Breast epithelium (tissue), 3 donors: ENCODE measurements at regions not wholly inside any gene's neighbourhood (a gene's known extent, or its start where the extent isn't known, plus 50 kb on each side); places are given as distances from the start of the nearest gene placed in this dataset.

ENCODE experiments used
- CTCF ChIP-seq, 3 donors: fragments of 450-650 bp; IDR thresholded peaks; one replicate each; pipeline ENCODE4 v1.5.1; 2016 to 2017; ENCODE audit warnings: antibody characterized with exemption in 3 of 3, mild to moderate bottlenecking in 3 of 3, moderate library complexity in 3 of 3
- POLR2A ChIP-seq: fragments of 450-650 bp; IDR thresholded peaks from one replicate; pipeline ENCODE4 v1.6.1; 2016; ENCODE audit warnings: antibody characterized with exemption, mild to moderate bottlenecking, moderate library complexity
- POLR2AphosphoS5 ChIP-seq, 3 donors: sonication (generic); formaldehyde crosslinking; IDR thresholded peaks; one replicate each; pipeline ENCODE4 v1.6.1; 2017; ENCODE audit warnings: antibody characterized with exemption in 3 of 3

GRCh38 chr3:64361962-64362735, 136.9 kb upstream of the PRICKLE2 start:
- no peak for TF ChIP-seq POLR2A
- no peak for TF ChIP-seq CTCF (IDR thresholded peaks at IDR 0.05)
- no peak for TF ChIP-seq POLR2AphosphoS5 (IDR thresholded peaks at IDR 0.05)
